ENCODE measurements at regions not wholly inside any gene's neighbourhood (a gene's known extent, or its start where the extent isn't known, plus 50 kb on each side); places are given as distances from the start of the nearest gene placed in this dataset.

DNA sequence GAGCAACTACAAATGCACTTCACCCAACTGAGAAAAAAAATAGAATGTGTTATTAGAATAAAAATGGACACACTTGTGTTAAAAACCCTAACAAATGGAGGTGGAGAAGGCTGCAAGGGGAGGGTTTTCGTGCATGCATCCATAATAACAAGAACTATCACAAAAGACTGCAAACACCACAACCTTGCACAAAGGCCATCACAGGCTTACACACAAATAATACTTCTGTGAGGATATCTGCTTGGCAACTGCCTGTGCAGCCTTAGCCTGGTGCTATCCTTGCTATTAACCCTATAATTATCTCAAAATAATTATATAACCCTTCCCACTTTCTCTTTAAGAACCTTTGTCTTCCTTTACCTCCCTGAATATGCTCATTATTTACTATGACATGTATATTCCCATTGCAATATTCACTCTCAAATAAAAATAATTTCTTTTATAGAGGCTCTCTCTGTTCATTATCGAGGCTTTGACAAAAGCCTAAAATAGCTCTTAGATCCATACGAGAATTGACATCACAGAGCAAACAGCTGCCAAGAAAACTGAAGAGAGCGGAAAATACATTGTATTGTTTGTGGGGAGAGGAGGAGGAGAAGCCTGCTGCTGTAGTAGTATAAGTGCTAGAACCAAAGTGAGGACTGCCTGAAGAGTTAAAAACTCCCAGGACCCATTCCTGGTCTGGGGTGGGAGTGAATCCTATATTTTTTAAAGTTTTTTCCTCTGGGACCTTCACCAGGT is 1768.7 kb downstream of the BRINP3 start:
- TF ChIP-seq, protein P1, sequence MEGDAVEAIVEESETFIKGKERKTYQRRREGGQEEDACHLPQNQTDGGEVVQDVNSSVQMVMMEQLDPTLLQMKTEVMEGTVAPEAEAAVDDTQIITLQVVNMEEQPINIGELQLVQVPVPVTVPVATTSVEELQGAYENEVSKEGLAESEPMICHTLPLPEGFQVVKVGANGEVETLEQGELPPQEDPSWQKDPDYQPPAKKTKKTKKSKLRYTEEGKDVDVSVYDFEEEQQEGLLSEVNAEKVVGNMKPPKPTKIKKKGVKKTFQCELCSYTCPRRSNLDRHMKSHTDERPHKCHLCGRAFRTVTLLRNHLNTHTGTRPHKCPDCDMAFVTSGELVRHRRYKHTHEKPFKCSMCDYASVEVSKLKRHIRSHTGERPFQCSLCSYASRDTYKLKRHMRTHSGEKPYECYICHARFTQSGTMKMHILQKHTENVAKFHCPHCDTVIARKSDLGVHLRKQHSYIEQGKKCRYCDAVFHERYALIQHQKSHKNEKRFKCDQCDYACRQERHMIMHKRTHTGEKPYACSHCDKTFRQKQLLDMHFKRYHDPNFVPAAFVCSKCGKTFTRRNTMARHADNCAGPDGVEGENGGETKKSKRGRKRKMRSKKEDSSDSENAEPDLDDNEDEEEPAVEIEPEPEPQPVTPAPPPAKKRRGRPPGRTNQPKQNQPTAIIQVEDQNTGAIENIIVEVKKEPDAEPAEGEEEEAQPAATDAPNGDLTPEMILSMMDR (conservative IDR thresholded peaks at IDR 0.05; ENCODE audit: low read length) = no peak
- TF ChIP-seq EZH2phosphoT487 (IDR thresholded peaks at IDR 0.05; ENCODE audit: borderline replicate concordance, low read depth, low read length) = no peak

Measured in OCI-LY7 (cell line).